HG03103 (cell line): ENCODE measurements at regions not wholly inside any gene's neighbourhood (a gene's known extent, or its start where the extent isn't known, plus 50 kb on each side); places are given as distances from the start of the nearest gene placed in this dataset.

Source experiments
- ATAC-seq: cut with Tn5 transposase; IDR thresholded peaks from one replicate; pipeline ENCODE4 v1.9.1; 2021; ENCODE audit warnings: low read depth; ENCODE audit not compliant: unreplicated experiment

GRCh38 chr9:117775591-117775990 is 71.4 kb downstream of the TLR4 start:
- no peak for ATAC-seq

- peak; percentile 57 for ATAC-seq
These were observed 73.6 kb downstream of the TLR4 start for GRCh38 chr9:117777823-117778222.

GRCh38 chr9:117779760-117780159 is 75.6 kb downstream of the TLR4 start:
- no peak for ATAC-seq

- peak; percentile 59 for ATAC-seq
These were observed 79.0 kb downstream of the TLR4 start for GRCh38 chr9:117782931-117783788.

- ATAC-seq, result peak; percentile 79
These were observed 79.6 kb downstream of the TLR4 start for GRCh38 chr9:117783828-117784227.

GRCh38 chr9:117784996-117785395 is 80.8 kb downstream of the TLR4 start:
- no peak for ATAC-seq

- no peak for ATAC-seq
These were observed 83.5 kb downstream of the TLR4 start for GRCh38 chr9:117787746-117788145.

GRCh38 chr9:117795271-117795670 is 91.1 kb downstream of the TLR4 start:
- no peak for ATAC-seq

- no peak for ATAC-seq
These were observed 92.5 kb downstream of the TLR4 start for GRCh38 chr9:117796681-117797080.

GRCh38 chr9:117800389-117800788 is 96.2 kb downstream of the TLR4 start:
- no peak for ATAC-seq

- no peak for ATAC-seq
These were observed 105.5 kb downstream of the TLR4 start for GRCh38 chr9:117809751-117810150.

- ATAC-seq, result peak; percentile 43
These were observed 111.1 kb downstream of the TLR4 start for GRCh38 chr9:117815315-117815714.

GRCh38 chr9:117815948-117816347 is 111.7 kb downstream of the TLR4 start:
- no peak for ATAC-seq

- ATAC-seq, result no peak
These were observed 117.8 kb downstream of the TLR4 start for GRCh38 chr9:117821954-117822353.

GRCh38 chr9:117823576-117823975 is 119.4 kb downstream of the TLR4 start:
- no peak for ATAC-seq

- ATAC-seq, result peak; percentile 99
These were observed 121.6 kb downstream of the TLR4 start for GRCh38 chr9:117825609-117826347.

GRCh38 chr9:117826837-117827236 is 122.6 kb downstream of the TLR4 start:
- ATAC-seq, result no peak

GRCh38 chr9:117827456-117827855 is 123.3 kb downstream of the TLR4 start:
- no peak for ATAC-seq

- no peak for ATAC-seq
These were observed 124.3 kb downstream of the TLR4 start for GRCh38 chr9:117828466-117828865.

- peak; percentile 93 for ATAC-seq
These were observed 131.6 kb downstream of the TLR4 start for GRCh38 chr9:117835798-117836197.

GRCh38 chr9:117839862-117840261 is 135.7 kb downstream of the TLR4 start:
- ATAC-seq, result no peak
